ACC112 (cell line): ENCODE measurements at regions not wholly inside any gene's neighbourhood (a gene's known extent, or its start where the extent isn't known, plus 50 kb on each side); places are given as distances from the start of the nearest gene placed in this dataset.
"Not testable (repeated sequence)": the region's sequence is repeated elsewhere in the genome, so short reads cannot be mapped to it uniquely, and the experiment has no call there.

Source experiments
- H2AFZ ChIP-seq: fragments of 200-600 bp; sonication (generic); one replicate; pipeline ENCODE4 v1.6.0; 2017; ENCODE audit warnings: antibody characterized with exemption, low read length; ENCODE audit not compliant: unreplicated experiment
- H3K27ac ChIP-seq: fragments of 200-600 bp; sonication (generic); 2 replicates; pipeline ENCODE4 v1.5.1; 2014; ENCODE audit warnings: low read depth, mild to moderate bottlenecking, antibody characterized with exemption, low read length, moderate library complexity
- H3K27me3 ChIP-seq: fragments of 200-600 bp; sonication (generic); 2 replicates; pipeline ENCODE4 v1.6.1; 2014; ENCODE audit warnings: mild to moderate bottlenecking, antibody characterized with exemption, low read length, moderate library complexity, mixed read lengths; ENCODE audit not compliant: insufficient read depth
- H3K36me3 ChIP-seq: fragments of 200-600 bp; sonication (generic); 2 replicates; pipeline ENCODE4 v1.6.1; 2016; ENCODE audit warnings: mild to moderate bottlenecking, antibody characterized with exemption, low read length, moderate library complexity, mixed read lengths; ENCODE audit not compliant: insufficient read depth
- H3K4me1 ChIP-seq: fragments of 200-600 bp; sonication (generic); one replicate; pipeline ENCODE4 v1.6.1; 2016; ENCODE audit warnings: low read length, mixed read lengths; ENCODE audit not compliant: insufficient read depth, unreplicated experiment, control insufficient read depth
- H3K4me3 ChIP-seq: fragments of 200-600 bp; sonication (generic); 2 replicates; pipeline ENCODE4 v1.5.1; 2014; ENCODE audit warnings: mild to moderate bottlenecking, low read depth, low read length
- H3K79me2 ChIP-seq: fragments of 200-600 bp; sonication (generic); one replicate; pipeline ENCODE4 v1.6.0; 2016; ENCODE audit warnings: low read length; ENCODE audit not compliant: control insufficient read depth, unreplicated experiment, insufficient read depth

GRCh38 chr5:1575491-1575890, 51.7 kb upstream of the LPCAT1 start:
- H3K27ac ChIP-seq, H2AFZ ChIP-seq, H3K4me3 ChIP-seq, H3K36me3 ChIP-seq, H3K79me2 ChIP-seq, H3K27me3 ChIP-seq, H3K4me1 ChIP-seq: not testable (repeated sequence)

DNA sequence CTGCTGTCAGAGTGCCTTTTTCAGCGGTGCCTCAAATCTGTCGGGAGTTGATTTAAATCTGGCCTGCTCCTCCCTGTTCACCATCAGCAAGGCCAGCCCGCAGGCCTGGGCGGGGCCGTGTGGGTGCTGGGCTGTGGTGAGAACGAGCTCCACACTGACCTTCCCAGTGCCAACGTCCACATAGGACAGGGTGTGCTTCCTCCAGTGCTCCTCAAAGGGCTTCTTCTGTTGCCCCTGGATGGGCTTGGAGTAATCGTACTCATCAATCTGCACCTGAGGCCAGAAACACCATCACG, 50.2 kb upstream of the LPCAT1 start:
- not testable (repeated sequence) for H3K79me2 ChIP-seq, H3K27me3 ChIP-seq, H3K36me3 ChIP-seq, H3K4me1 ChIP-seq, H3K27ac ChIP-seq, H2AFZ ChIP-seq, H3K4me3 ChIP-seq

DNA sequence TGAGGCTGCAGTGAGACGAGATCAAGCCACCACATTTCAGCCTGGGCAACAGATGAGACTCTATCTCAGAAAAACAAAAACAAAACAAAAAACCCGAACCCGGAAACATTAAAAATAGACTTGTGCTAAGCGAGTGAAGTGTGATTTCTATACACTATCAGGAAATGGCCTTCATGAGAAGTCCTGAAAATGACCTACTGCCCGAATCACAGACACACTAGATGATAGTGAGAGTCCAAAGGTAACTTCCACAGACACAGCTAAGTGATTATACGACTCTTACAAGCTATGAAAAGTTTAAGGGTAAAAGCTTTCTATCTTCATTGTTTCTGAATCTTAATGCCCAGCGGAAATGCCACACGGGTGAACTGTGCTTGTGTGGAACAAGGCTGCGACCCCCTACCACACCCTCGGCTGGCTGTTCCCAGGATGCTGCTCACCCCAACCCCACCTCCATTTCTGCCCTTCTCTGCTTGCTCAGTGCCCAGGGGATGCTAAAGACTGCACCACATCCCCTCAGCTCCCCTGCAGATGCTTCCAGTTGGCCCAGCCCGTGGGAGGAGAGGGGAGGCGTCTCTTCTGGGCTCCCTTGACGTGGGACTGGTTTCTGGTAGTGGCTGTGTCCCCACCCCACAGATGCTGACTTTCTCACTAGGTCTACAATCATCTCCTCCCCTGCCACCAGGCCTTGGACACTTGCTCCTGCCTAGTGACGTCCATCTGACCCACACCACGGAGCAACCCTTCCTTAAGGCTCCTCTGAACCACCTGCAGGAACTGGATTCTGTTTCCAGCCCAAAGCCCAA, 49.7 kb upstream of the LPCAT1 start:
- H3K27ac ChIP-seq, H2AFZ ChIP-seq, H3K27me3 ChIP-seq, H3K36me3 ChIP-seq, H3K79me2 ChIP-seq, H3K4me1 ChIP-seq, H3K4me3 ChIP-seq: not testable (repeated sequence)
